WTC11 (cell line): ENCODE measurements at regions not wholly inside any gene's neighbourhood (a gene's known extent, or its start where the extent isn't known, plus 50 kb on each side); places are given as distances from the start of the nearest gene placed in this dataset.
A peak's percentile ranks its signal among the peaks of the same experiment; 100 is the strongest.

Experiments used
- ATAC-seq: fragments of 200-7000 bp; cut with Tn5 transposase; 2 replicates; pipeline ENCODE4 v1.10.0; 2021; ENCODE audit warnings: mild to moderate bottlenecking, moderate library complexity
- CTCF ChIA-PET: fragments of 300-600 bp; sonication (Branson Sonifier 250); formaldehyde crosslinking; loops from one replicate; lab custom pipeline; 2021; ENCODE audit warnings: antibody characterized with exemption; lab: Charles Lee
- POLR2A ChIA-PET: fragments of 350-600 bp; sonication (Branson Sonifier 250); formaldehyde crosslinking; loops from one replicate; lab custom pipeline; 2021; ENCODE audit warnings: antibody characterized with exemption; lab: Charles Lee
- DNase-seq: peaks from one replicate; pipeline ENCODE4 v3.0.0; 2021; ENCODE audit warnings: low spot score
- H3K27ac Mint-ChIP-seq: 2 replicates; pipeline ENCODE4 v1.8.0; 2021; ENCODE audit warnings: mixed read lengths
- H3K27me3 Mint-ChIP-seq: 2 replicates; pipeline ENCODE4 v1.8.0; 2021; ENCODE audit warnings: low read depth, mild to moderate bottlenecking, moderate library complexity, mixed read lengths
- H3K36me3 Mint-ChIP-seq: 2 replicates; pipeline ENCODE4 v1.8.0; 2021; ENCODE audit warnings: mixed read lengths
- H3K4me1 Mint-ChIP-seq: 2 replicates; pipeline ENCODE4 v1.8.0; 2022; ENCODE audit warnings: mixed read lengths
- H3K4me3 Mint-ChIP-seq: 2 replicates; pipeline ENCODE4 v1.8.0; 2021; ENCODE audit warnings: mild to moderate bottlenecking, moderate library complexity, mixed read lengths
- H3K9me3 Mint-ChIP-seq: 2 replicates; pipeline ENCODE4 v1.8.0; 2021; ENCODE audit warnings: mixed read lengths
- AR ChIP-seq: fragments of 250-450 bp; sonication (Bioruptor Pico); IDR thresholded peaks from 2 replicates; pipeline ENCODE4 v1.9.0; 2021; ENCODE audit warnings: mild to moderate bottlenecking
- ARID4B ChIP-seq: sonication (generic); formaldehyde crosslinking; IDR thresholded peaks from 2 replicates; pipeline ENCODE4 v1.8.0; 2023; ENCODE audit warnings: missing genetic modification reagents, mild to moderate bottlenecking, borderline replicate concordance
- ATF2 ChIP-seq: sonication (generic); formaldehyde crosslinking; IDR thresholded peaks from 2 replicates; pipeline ENCODE4 v1.8.1; 2022; ENCODE audit warnings: low read depth, missing genetic modification reagents, borderline replicate concordance
- CREM ChIP-seq: sonication (generic); formaldehyde crosslinking; IDR thresholded peaks from 2 replicates; pipeline ENCODE4 v1.8.1; 2022; ENCODE audit warnings: mild to moderate bottlenecking, missing genetic modification reagents, moderate library complexity
- E2F5 ChIP-seq: sonication (generic); formaldehyde crosslinking; IDR thresholded peaks from 2 replicates; pipeline ENCODE4 v1.8.1; 2022; ENCODE audit warnings: mild to moderate bottlenecking, moderate library complexity, missing genetic modification reagents
- EMX1 ChIP-seq: fragments of 250-450 bp; sonication (Bioruptor Pico); IDR thresholded peaks from 2 replicates; pipeline ENCODE4 v1.8.0; 2021; ENCODE audit warnings: mild to moderate bottlenecking
- ESRRA ChIP-seq: sonication (generic); formaldehyde crosslinking; IDR thresholded peaks from 2 replicates; pipeline ENCODE4 v1.8.1; 2022; ENCODE audit warnings: mild to moderate bottlenecking, missing genetic modification reagents, borderline replicate concordance
- IRF2 ChIP-seq: sonication (generic); formaldehyde crosslinking; IDR thresholded peaks from 2 replicates; pipeline ENCODE4 v1.8.0; 2022; ENCODE audit warnings: low read depth, missing genetic modification reagents, borderline replicate concordance
- SP1 ChIP-seq: sonication (generic); formaldehyde crosslinking; conservative IDR thresholded peaks from 2 replicates; pipeline ENCODE4 v1.8.1; 2022; ENCODE audit warnings: missing genetic modification reagents
- TP53 ChIP-seq: sonication (generic); formaldehyde crosslinking; IDR thresholded peaks from 2 replicates; pipeline ENCODE4 v1.8.1; 2023; ENCODE audit warnings: mild to moderate bottlenecking, missing genetic modification reagents
- ZBTB21 ChIP-seq: sonication (generic); formaldehyde crosslinking; IDR thresholded peaks from 2 replicates; pipeline ENCODE4 v1.8.1; 2023; ENCODE audit warnings: mild to moderate bottlenecking, missing genetic modification reagents, borderline replicate concordance
- ZNF232 ChIP-seq: sonication (generic); formaldehyde crosslinking; IDR thresholded peaks from 2 replicates; pipeline ENCODE4 v1.8.0; 2022; ENCODE audit warnings: mild to moderate bottlenecking, missing genetic modification reagents
- ZNF263 ChIP-seq: sonication (generic); formaldehyde crosslinking; IDR thresholded peaks from 2 replicates; pipeline ENCODE4 v1.8.1; 2022; ENCODE audit warnings: low read depth, mild to moderate bottlenecking, moderate library complexity, missing genetic modification reagents
- ZNF281 ChIP-seq: sonication (generic); formaldehyde crosslinking; IDR thresholded peaks from 2 replicates; pipeline ENCODE4 v1.8.0; 2023; ENCODE audit warnings: mild to moderate bottlenecking, missing genetic modification reagents
- ZNF671 ChIP-seq: fragments of 250-450 bp; sonication (Bioruptor Pico); IDR thresholded peaks from 2 replicates; pipeline ENCODE4 v1.8.0; 2021; ENCODE audit warnings: mild to moderate bottlenecking

GRCh38 chr6:19159561-19159960 lies 677.6 kb upstream of the ID4 start (continued):
- no peak for TF ChIP-seq AR

- ChIA-PET CTCF (interaction anchor here (0.8 to 1.0 kb wide), 2 partner anchors 44 to 51 kb away, joined by 3 read pairs; no protein-coding TSS in a partner anchor), POLR2A (no interaction called here)
- DNase-seq, result no peak
- no peak for TF ChIP-seq ATF2
- TF ChIP-seq ZNF232 (CRISPR knock-in tag), result no peak
- TF ChIP-seq EMX1 (CRISPR knock-in tag), result no peak
- no peak for TF ChIP-seq IRF2
- no peak for TF ChIP-seq ZBTB21
- Mint-ChIP-seq H3K4me3 (no peak overlapping the region), H3K27me3 (no peaks in the 10 kb centered on the region), H3K27ac (no peak overlapping the region), H3K4me1 (peaks cover 7% of the 10 kb centered on the region; the same call in 1 of the 2 replicates), H3K36me3 (no peaks in the 10 kb centered on the region), H3K9me3 (no peaks in the 10 kb centered on the region)
- ATAC-seq, result no peak
Observed at GRCh38 chr6:19160081-19160730, 677.0 kb upstream of the ID4 start.

GRCh38 chr6:19167251-19167650 lies 669.9 kb upstream of the ID4 start:
- Mint-ChIP-seq H3K4me3 (no peak overlapping the region), H3K4me1 (peaks cover 7% of the 10 kb centered on the region), H3K27ac (no peak overlapping the region), H3K9me3 (no peaks in the 10 kb centered on the region), H3K27me3 (no peaks in the 10 kb centered on the region), H3K36me3 (no peaks in the 10 kb centered on the region)
- CTCF ChIA-PET, result no interaction called here
- POLR2A ChIA-PET, result no interaction called here
- TF ChIP-seq ZNF281 (CRISPR knock-in tag), result no peak
- no peak for TF ChIP-seq SP1
- TF ChIP-seq TP53 (CRISPR knock-in tag), result no peak
- no peak for TF ChIP-seq E2F5 (CRISPR knock-in tag)
- TF ChIP-seq ZNF263 (CRISPR knock-in tag), result no peak
- no peak for TF ChIP-seq ESRRA (CRISPR knock-in tag)
- DNase-seq, result no peak
- no peak for ATAC-seq

GRCh38 chr6:19169366-19169765 lies 667.8 kb upstream of the ID4 start:
- no peaks in the 10 kb centered on the region for H3K27me3 Mint-ChIP-seq
- CTCF ChIA-PET, result no interaction called here
- H3K9me3 Mint-ChIP-seq, result no peaks in the 10 kb centered on the region
- no peak overlapping the region for H3K4me3 Mint-ChIP-seq
- POLR2A ChIA-PET, result no interaction called here
- H3K4me1 Mint-ChIP-seq, result peaks cover 7% of the 10 kb centered on the region
- H3K27ac Mint-ChIP-seq, result no peak overlapping the region
- no peaks in the 10 kb centered on the region for H3K36me3 Mint-ChIP-seq
- ATAC-seq (peak; percentile 28), DNase-seq (no peak)
- TF ChIP-seq CREM (CRISPR knock-in tag), result no peak
- TF ChIP-seq ARID4B, result no peak
- no peak for TF ChIP-seq ZNF671 (CRISPR knock-in tag)
